Mammary epithelial cell (primary cell): ENCODE measurements at regions not wholly inside any gene's neighbourhood (a gene's known extent, or its start where the extent isn't known, plus 50 kb on each side); places are given as distances from the start of the nearest gene placed in this dataset.

Experiments used
- EZH2 ChIP-seq: IDR thresholded peaks from 2 replicates; pipeline ENCODE4 v1.6.1; 2012; ENCODE audit warnings: low read length, inconsistent platforms, borderline replicate concordance
- TF ChIP-seq, protein P1 (sequence below), 2 donors: IDR thresholded peaks in 1 of 2; conservative IDR thresholded peaks in 1 of 2; 2 replicates each; pipeline ENCODE4 v1.5.1; 2011 to 2012; ENCODE audit warnings: inconsistent platforms in 2 of 2, low read length in 2 of 2, mild to moderate bottlenecking in 2 of 2, control low read depth in 1 of 2, low read depth in 1 of 2; ENCODE audit not compliant: insufficient read depth in 1 of 2; ENCODE audit errors: extremely low read depth in 1 of 2

DNA sequence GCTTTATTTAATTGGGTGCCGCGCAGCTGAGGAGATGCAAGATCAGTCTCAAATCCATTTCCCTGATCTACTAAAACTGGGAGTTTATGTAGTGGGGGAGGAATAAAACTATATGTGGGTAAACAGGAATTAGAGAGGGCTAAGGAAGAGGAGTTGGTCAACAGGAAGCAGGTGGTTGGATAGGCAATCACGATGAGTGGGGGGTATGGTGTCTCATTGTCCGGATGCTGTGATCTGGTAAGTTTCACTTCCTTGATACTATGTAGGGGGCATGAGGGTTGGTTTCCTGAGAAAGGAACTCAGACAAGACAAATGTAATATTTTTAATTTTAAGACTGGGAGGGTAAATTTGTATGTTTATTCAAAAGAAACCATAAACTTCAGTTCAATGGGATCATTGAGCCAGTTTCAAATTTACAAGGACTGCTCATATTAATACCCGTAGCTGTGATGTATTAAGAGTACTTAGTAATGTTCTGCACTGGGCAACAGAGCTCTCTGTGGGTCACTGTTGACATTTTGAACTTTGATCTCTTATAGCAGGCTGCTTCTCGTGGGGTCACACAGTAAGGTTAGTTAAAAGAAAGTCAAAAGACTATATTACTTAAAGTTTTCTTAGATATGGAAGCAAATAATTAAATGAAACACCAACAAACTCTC, 786.2 kb upstream of the FBXO33 start:
- TF ChIP-seq, protein P1, sequence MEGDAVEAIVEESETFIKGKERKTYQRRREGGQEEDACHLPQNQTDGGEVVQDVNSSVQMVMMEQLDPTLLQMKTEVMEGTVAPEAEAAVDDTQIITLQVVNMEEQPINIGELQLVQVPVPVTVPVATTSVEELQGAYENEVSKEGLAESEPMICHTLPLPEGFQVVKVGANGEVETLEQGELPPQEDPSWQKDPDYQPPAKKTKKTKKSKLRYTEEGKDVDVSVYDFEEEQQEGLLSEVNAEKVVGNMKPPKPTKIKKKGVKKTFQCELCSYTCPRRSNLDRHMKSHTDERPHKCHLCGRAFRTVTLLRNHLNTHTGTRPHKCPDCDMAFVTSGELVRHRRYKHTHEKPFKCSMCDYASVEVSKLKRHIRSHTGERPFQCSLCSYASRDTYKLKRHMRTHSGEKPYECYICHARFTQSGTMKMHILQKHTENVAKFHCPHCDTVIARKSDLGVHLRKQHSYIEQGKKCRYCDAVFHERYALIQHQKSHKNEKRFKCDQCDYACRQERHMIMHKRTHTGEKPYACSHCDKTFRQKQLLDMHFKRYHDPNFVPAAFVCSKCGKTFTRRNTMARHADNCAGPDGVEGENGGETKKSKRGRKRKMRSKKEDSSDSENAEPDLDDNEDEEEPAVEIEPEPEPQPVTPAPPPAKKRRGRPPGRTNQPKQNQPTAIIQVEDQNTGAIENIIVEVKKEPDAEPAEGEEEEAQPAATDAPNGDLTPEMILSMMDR (conservative IDR thresholded peaks at IDR 0.05 in 1 of 2, IDR thresholded peaks at IDR 0.05 in 1 of 2; ENCODE audit: extremely low read depth in 1 of 2, insufficient read depth in 1 of 2, low read depth in 1 of 2, low read length in 2 of 2), result no peak
- TF ChIP-seq EZH2, result no peak
